ENCODE measurements at regions not wholly inside any gene's neighbourhood (a gene's known extent, or its start where the extent isn't known, plus 50 kb on each side); places are given as distances from the start of the nearest gene placed in this dataset.

DNA sequence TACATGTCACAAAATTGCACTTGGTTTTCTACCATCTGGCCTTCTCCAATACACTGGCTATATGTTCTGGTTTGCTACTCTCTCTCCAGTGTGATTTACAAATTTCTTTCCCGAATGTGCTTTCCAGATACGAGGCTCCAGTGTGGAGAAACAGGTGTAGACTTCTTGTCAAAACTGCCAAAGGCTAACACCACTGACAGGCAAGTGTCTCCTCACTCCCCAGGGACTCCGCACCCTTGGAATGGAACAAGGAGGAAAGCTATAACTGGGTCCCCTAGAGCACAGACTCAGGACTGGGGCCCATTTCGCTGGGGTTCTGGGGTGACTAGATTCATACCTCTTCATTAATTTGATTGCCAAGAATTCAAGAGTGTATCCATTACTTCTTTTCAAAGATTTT is 161.8 kb downstream of the FOXO1 start:
- intact Hi-C loops (cut with micrococcal nuclease; ENCODE audit: unreplicated experiment) = no loop called here
- Mint-ChIP-seq H3K4me3 (ENCODE audit: unreplicated experiment) (no peak overlapping the region), H3K27me3 (ENCODE audit: insufficient read depth, unreplicated experiment) (no peaks in the 10 kb centered on the region), H3K36me3 (ENCODE audit: insufficient read depth, unreplicated experiment) (no peaks in the 10 kb centered on the region), H3K9me3 (ENCODE audit: unreplicated experiment) (peaks cover 12% of the 10 kb centered on the region), H3K4me1 (ENCODE audit: low read depth, unreplicated experiment) (peaks cover 22% of the 10 kb centered on the region), H3K27ac (ENCODE audit: unreplicated experiment) (peak overlapping the region; percentile 73)
- ChIA-PET CTCF (no interaction called here), POLR2A (no interaction called here)
- no peak overlapping the region for H3K4me3 ChIP-seq (ENCODE audit: low read depth, low read length)
- H3K36me3 ChIP-seq (ENCODE audit: control insufficient read depth, insufficient read depth, low read length) = no peaks in the 10 kb centered on the region
- no peaks in the 10 kb centered on the region for H3K9me3 ChIP-seq
- no peaks in the 10 kb centered on the region for H3K27me3 ChIP-seq (replicated peaks; ENCODE audit: control insufficient read depth, insufficient read depth, low read length)
- TF ChIP-seq, protein P1, sequence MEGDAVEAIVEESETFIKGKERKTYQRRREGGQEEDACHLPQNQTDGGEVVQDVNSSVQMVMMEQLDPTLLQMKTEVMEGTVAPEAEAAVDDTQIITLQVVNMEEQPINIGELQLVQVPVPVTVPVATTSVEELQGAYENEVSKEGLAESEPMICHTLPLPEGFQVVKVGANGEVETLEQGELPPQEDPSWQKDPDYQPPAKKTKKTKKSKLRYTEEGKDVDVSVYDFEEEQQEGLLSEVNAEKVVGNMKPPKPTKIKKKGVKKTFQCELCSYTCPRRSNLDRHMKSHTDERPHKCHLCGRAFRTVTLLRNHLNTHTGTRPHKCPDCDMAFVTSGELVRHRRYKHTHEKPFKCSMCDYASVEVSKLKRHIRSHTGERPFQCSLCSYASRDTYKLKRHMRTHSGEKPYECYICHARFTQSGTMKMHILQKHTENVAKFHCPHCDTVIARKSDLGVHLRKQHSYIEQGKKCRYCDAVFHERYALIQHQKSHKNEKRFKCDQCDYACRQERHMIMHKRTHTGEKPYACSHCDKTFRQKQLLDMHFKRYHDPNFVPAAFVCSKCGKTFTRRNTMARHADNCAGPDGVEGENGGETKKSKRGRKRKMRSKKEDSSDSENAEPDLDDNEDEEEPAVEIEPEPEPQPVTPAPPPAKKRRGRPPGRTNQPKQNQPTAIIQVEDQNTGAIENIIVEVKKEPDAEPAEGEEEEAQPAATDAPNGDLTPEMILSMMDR (IDR thresholded peaks at IDR 0.05; ENCODE audit: insufficient read depth in 1 of 2, low read depth in 1 of 2, low read length in 1 of 2, severe bottlenecking in 1 of 2, unreplicated experiment in 1 of 2) = no peak
- DNase-seq = no peak
- no TSS peak for BruUV-seq (replicated peaks)
- peaks cover 32% of the 10 kb centered on the region for H3K4me1 ChIP-seq

DNA sequence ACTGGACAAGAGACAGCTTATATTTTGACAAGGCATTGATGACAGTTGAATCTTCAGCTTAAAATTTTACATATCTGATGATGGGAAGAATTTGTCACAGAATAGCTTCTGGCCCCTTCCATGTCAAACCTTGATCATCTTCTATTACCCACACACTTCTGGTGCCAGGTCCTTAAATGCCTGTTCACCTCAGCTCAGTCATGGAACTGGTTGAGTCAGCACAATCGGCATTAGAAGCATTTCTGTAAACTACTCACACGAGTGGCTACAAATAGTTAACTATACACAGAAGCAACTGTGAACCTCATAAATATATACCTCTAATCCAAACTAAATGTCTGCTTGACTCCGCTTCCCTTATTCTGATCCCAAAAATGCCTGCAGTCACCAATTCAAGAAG is 161.2 kb downstream of the FOXO1 start:
- no peaks in the 10 kb centered on the region for H3K9me3 ChIP-seq
- H3K4me1 Mint-ChIP-seq (ENCODE audit: low read depth, unreplicated experiment) = peaks cover 22% of the 10 kb centered on the region
- H3K36me3 Mint-ChIP-seq (ENCODE audit: insufficient read depth, unreplicated experiment) = no peaks in the 10 kb centered on the region
- ChIA-PET CTCF (no interaction called here), POLR2A (no interaction called here)
- no peak overlapping the region for H3K4me3 Mint-ChIP-seq (ENCODE audit: unreplicated experiment)
- no peaks in the 10 kb centered on the region for H3K36me3 ChIP-seq (ENCODE audit: control insufficient read depth, insufficient read depth, low read length)
- peak overlapping the region; percentile 73 for H3K27ac Mint-ChIP-seq (ENCODE audit: unreplicated experiment)
- peaks cover 32% of the 10 kb centered on the region for H3K4me1 ChIP-seq
- TF ChIP-seq, protein P1 (IDR thresholded peaks at IDR 0.05; ENCODE audit: insufficient read depth in 1 of 2, low read depth in 1 of 2, low read length in 1 of 2, severe bottlenecking in 1 of 2, unreplicated experiment in 1 of 2) = no peak
- no peak overlapping the region for H3K4me3 ChIP-seq (ENCODE audit: low read depth, low read length)
- intact Hi-C loops (cut with micrococcal nuclease; ENCODE audit: unreplicated experiment) = no loop called here
- peaks cover 12% of the 10 kb centered on the region for H3K9me3 Mint-ChIP-seq (ENCODE audit: unreplicated experiment)
- DNase-seq = no peak
- no peaks in the 10 kb centered on the region for H3K27me3 Mint-ChIP-seq (ENCODE audit: insufficient read depth, unreplicated experiment)
- no TSS peak for BruUV-seq (replicated peaks)
- H3K27me3 ChIP-seq (replicated peaks; ENCODE audit: control insufficient read depth, insufficient read depth, low read length) = no peaks in the 10 kb centered on the region

All from Caco-2 (cell line).